HG03095 (cell line): ENCODE measurements at regions not wholly inside any gene's neighbourhood (a gene's known extent, or its start where the extent isn't known, plus 50 kb on each side); places are given as distances from the start of the nearest gene placed in this dataset.

Source experiments
- ATAC-seq: cut with Tn5 transposase; IDR thresholded peaks from one replicate; pipeline ENCODE4 v1.9.1; 2021; ENCODE audit warnings: moderate library complexity; ENCODE audit not compliant: unreplicated experiment

- no peak for ATAC-seq
Measured at GRCh38 chr5:171600741-171601265, 181.4 kb downstream of the FGF18 start.

- no peak for ATAC-seq
Measured at GRCh38 chr5:171601266-171601881, 181.9 kb downstream of the FGF18 start.

- no peak for ATAC-seq
Measured at GRCh38 chr5:171603591-171603990, 182.0 kb upstream of the SMIM23 start.

- ATAC-seq, result no peak
Measured at GRCh38 chr5:171604195-171604594, 181.4 kb upstream of the SMIM23 start.

GRCh38 chr5:171606414-171607024 is 179.1 kb upstream of the SMIM23 start:
- no peak for ATAC-seq

- ATAC-seq, result no peak
Measured at GRCh38 chr5:171607863-171608262, 177.8 kb upstream of the SMIM23 start.

GRCh38 chr5:171609806-171610452 is 175.7 kb upstream of the SMIM23 start:
- ATAC-seq, result no peak

- ATAC-seq, result no peak
Measured at GRCh38 chr5:171610686-171611085, 174.9 kb upstream of the SMIM23 start.

- no peak for ATAC-seq
Measured at GRCh38 chr5:171612749-171613148, 172.9 kb upstream of the SMIM23 start.

- ATAC-seq, result no peak
Measured at GRCh38 chr5:171614511-171614910, 171.1 kb upstream of the SMIM23 start.

- ATAC-seq, result no peak
Measured at GRCh38 chr5:171614971-171615653, 170.5 kb upstream of the SMIM23 start.

GRCh38 chr5:171615705-171616640 is 169.6 kb upstream of the SMIM23 start:
- ATAC-seq, result no peak

- ATAC-seq, result no peak
Measured at GRCh38 chr5:171617266-171617665, 168.4 kb upstream of the SMIM23 start.

- no peak for ATAC-seq
Measured at GRCh38 chr5:171617817-171618591, 167.6 kb upstream of the SMIM23 start.

GRCh38 chr5:171619196-171619595 is 166.4 kb upstream of the SMIM23 start:
- no peak for ATAC-seq

GRCh38 chr5:171619744-171620143 is 165.9 kb upstream of the SMIM23 start:
- ATAC-seq, result no peak

- no peak for ATAC-seq
Measured at GRCh38 chr5:171622010-171622409, 163.6 kb upstream of the SMIM23 start.

- ATAC-seq, result no peak
Measured at GRCh38 chr5:171623107-171623506, 162.5 kb upstream of the SMIM23 start.

GRCh38 chr5:171623551-171624097 is 162.0 kb upstream of the SMIM23 start:
- no peak for ATAC-seq
